H9 (cell line): ENCODE measurements at regions not wholly inside any gene's neighbourhood (a gene's known extent, or its start where the extent isn't known, plus 50 kb on each side); places are given as distances from the start of the nearest gene placed in this dataset.
A peak's percentile ranks its signal among the peaks of the same experiment; 100 is the strongest.
"Not testable (repeated sequence)": the region's sequence is repeated elsewhere in the genome, so short reads cannot be mapped to it uniquely, and the experiment has no call there.

Experiments
- DNase-seq: peaks from one replicate; pipeline ENCODE4 v3.0.0-alpha.2; 2017
- H2AFZ ChIP-seq: one replicate; pipeline ENCODE4 v1.6.1; 2013; ENCODE audit warnings: mild to moderate bottlenecking, low read length, control low read depth, moderate library complexity
- H2AK5ac ChIP-seq: 2 replicates; pipeline ENCODE4 v1.6.1; 2013; ENCODE audit warnings: low read length, control low read depth, mixed read lengths; ENCODE audit not compliant: insufficient read length
- H2BK120ac ChIP-seq: one replicate; pipeline ENCODE4 v1.6.1; 2013; ENCODE audit warnings: low read depth, mild to moderate bottlenecking, low read length, control low read depth, inconsistent platforms; ENCODE audit not compliant: poor library complexity, severe bottlenecking
- H2BK12ac ChIP-seq: 2 replicates; pipeline ENCODE4 v1.6.1; 2013; ENCODE audit warnings: low read length, control low read depth, mixed read lengths, low read depth; ENCODE audit not compliant: insufficient read length
- H2BK15ac ChIP-seq: 2 replicates; pipeline ENCODE4 v1.6.1; 2013; ENCODE audit warnings: low read depth, low read length, control low read depth
- H2BK20ac ChIP-seq: one replicate; pipeline ENCODE4 v1.6.1; 2013; ENCODE audit warnings: low read depth, mild to moderate bottlenecking, low read length, control low read depth, inconsistent platforms; ENCODE audit not compliant: poor library complexity, severe bottlenecking
- H2BK5ac ChIP-seq: 2 replicates; pipeline ENCODE4 v1.6.1; 2013; ENCODE audit warnings: low read length, control low read depth, mixed read lengths; ENCODE audit not compliant: insufficient read length
- H3K14ac ChIP-seq: 2 replicates; pipeline ENCODE4 v1.6.1; 2013; ENCODE audit warnings: low read length, control low read depth; ENCODE audit not compliant: insufficient read depth
- H3K18ac ChIP-seq: 2 replicates; pipeline ENCODE4 v1.6.1; 2013; ENCODE audit warnings: low read depth, mild to moderate bottlenecking, mixed read lengths, low read length, control low read depth; ENCODE audit not compliant: insufficient read length
- H3K23ac ChIP-seq: 2 replicates; pipeline ENCODE4 v1.6.1; 2013; ENCODE audit warnings: low read length, control low read depth, mixed read lengths, low read depth; ENCODE audit not compliant: insufficient read length
- H3K23me2 ChIP-seq: 2 replicates; pipeline ENCODE4 v1.6.1; 2013; ENCODE audit warnings: low read depth, mild to moderate bottlenecking, mixed read lengths, low read length, control low read depth; ENCODE audit not compliant: insufficient read length, poor library complexity, severe bottlenecking
- H3K27ac ChIP-seq: 2 replicates; pipeline ENCODE4 v1.5.1; 2013; ENCODE audit warnings: low read length, control low read depth, mixed read lengths, low read depth; ENCODE audit not compliant: insufficient read length
- H3K27me3 ChIP-seq: 2 replicates; pipeline ENCODE4 v1.6.1; 2013; ENCODE audit warnings: low read length, control low read depth, inconsistent platforms; ENCODE audit not compliant: insufficient read depth
- H3K4ac ChIP-seq: 2 replicates; pipeline ENCODE4 v1.6.1; 2013; ENCODE audit warnings: low read depth, mild to moderate bottlenecking, control low read depth, inconsistent platforms, low read length, moderate library complexity
- H3K4me1 ChIP-seq: 2 replicates; pipeline ENCODE4 v1.6.1; 2013; ENCODE audit warnings: low read length, control low read depth, inconsistent platforms; ENCODE audit not compliant: insufficient read depth
- H3K4me2 ChIP-seq: 2 replicates; pipeline ENCODE4 v1.6.1; 2013; ENCODE audit warnings: low read length, control low read depth, mixed read lengths; ENCODE audit not compliant: insufficient read length, insufficient read depth
- H3K56ac ChIP-seq: 2 replicates; pipeline ENCODE4 v1.6.1; 2013; ENCODE audit warnings: low read depth, mild to moderate bottlenecking, mixed read lengths, low read length, control low read depth; ENCODE audit not compliant: insufficient read length
- H3K79me1 ChIP-seq: 2 replicates; pipeline ENCODE4 v1.6.1; 2013; ENCODE audit warnings: low read depth, mild to moderate bottlenecking, moderate library complexity, low read length, control low read depth, inconsistent platforms; ENCODE audit not compliant: insufficient read depth, poor library complexity, severe bottlenecking
- H3K79me2 ChIP-seq: 2 replicates; pipeline ENCODE4 v1.6.1; 2013; ENCODE audit warnings: low read length, control low read depth, inconsistent platforms; ENCODE audit not compliant: insufficient read depth
- H3K9ac ChIP-seq: 2 replicates; pipeline ENCODE4 v1.6.1; 2013; ENCODE audit warnings: low read length, control low read depth, mixed read lengths; ENCODE audit not compliant: insufficient read length; ENCODE audit errors: extremely low read depth
- H3K9me3 ChIP-seq: one replicate; pipeline ENCODE4 v1.6.1; 2013; ENCODE audit warnings: low read depth, low read length, inconsistent platforms; ENCODE audit not compliant: control insufficient read depth
- H3T11ph ChIP-seq: one replicate; pipeline ENCODE4 v1.6.1; 2013; ENCODE audit warnings: mild to moderate bottlenecking, low read length, control low read depth, inconsistent platforms
- H4K20me1 ChIP-seq: one replicate; pipeline ENCODE4 v1.6.1; 2013; ENCODE audit not compliant: control insufficient read depth, insufficient read length, insufficient read depth
- H4K5ac ChIP-seq: 2 replicates; pipeline ENCODE4 v1.6.1; 2013; ENCODE audit warnings: low read depth, mild to moderate bottlenecking, mixed read lengths, low read length, control low read depth; ENCODE audit not compliant: insufficient read length
- H4K8ac ChIP-seq: replicated peaks from 2 replicates; pipeline ENCODE4 v1.6.1; 2013; ENCODE audit warnings: low read length, control low read depth, mixed read lengths, low read depth; ENCODE audit not compliant: insufficient read length
- H4K91ac ChIP-seq: 2 replicates; pipeline ENCODE4 v1.6.1; 2013; ENCODE audit warnings: low read depth, mild to moderate bottlenecking, moderate library complexity, mixed read lengths, low read length, control low read depth; ENCODE audit not compliant: insufficient read length
- H3K27ac Mint-ChIP-seq, 3 experiments: 2 replicates in 2 of 3; 3 replicates in 1 of 3; pipeline ENCODE4 v1.8.0; 2020 to 2021; ENCODE audit warnings: mixed read lengths in 3 of 3, mild to moderate bottlenecking in 1 of 3, moderate library complexity in 1 of 3
- H3K27me3 Mint-ChIP-seq: 2 replicates; pipeline ENCODE4 v1.8.0; 2021; ENCODE audit warnings: low read depth, mild to moderate bottlenecking, moderate library complexity, mixed read lengths
- H3K36me3 Mint-ChIP-seq, 3 experiments: 2 replicates in 2 of 3; 3 replicates in 1 of 3; pipeline ENCODE4 v1.8.0; 2020 to 2021; ENCODE audit warnings: low read depth in 3 of 3, mixed read lengths in 3 of 3; ENCODE audit not compliant: insufficient read depth in 1 of 3
- H3K4me1 Mint-ChIP-seq, 2 experiments: 2 replicates each; pipeline ENCODE4 v1.8.0; 2020; ENCODE audit warnings: mixed read lengths in 2 of 2
- H3K4me3 Mint-ChIP-seq, 2 experiments: 2 replicates in 1 of 2; 3 replicates in 1 of 2; pipeline ENCODE4 v1.8.0; 2020 to 2021; ENCODE audit warnings: mild to moderate bottlenecking in 2 of 2, mixed read lengths in 2 of 2, moderate library complexity in 1 of 2
- H3K9me3 Mint-ChIP-seq, 2 experiments: 2 replicates in 1 of 2; 3 replicates in 1 of 2; pipeline ENCODE4 v1.8.0; 2020; ENCODE audit warnings: mild to moderate bottlenecking in 2 of 2, mixed read lengths in 2 of 2, moderate library complexity in 1 of 2
- CTCF ChIP-seq: fragments of 200-600 bp; sonication (generic); conservative IDR thresholded peaks from 3 replicates; pipeline ENCODE4 v1.8.0; 2021; ENCODE audit warnings: antibody characterized with exemption, mild to moderate bottlenecking
- WGBS: extraction: QIAGEN DNeasy Blood & Tissue Kit; methylation state at CpG from one replicate; pipeline ENCODE4 v1.1.7; 2013; ENCODE audit warnings: missing lambda C conversion rate, low lambda C conversion rate, mixed read lengths; ENCODE audit not compliant: insufficient read length; ENCODE audit errors: extremely low coverage; 5-methylcytosine and 5-hydroxymethylcytosine counted together

- no peak overlapping the region for H3K23ac ChIP-seq
- no peak for DNase-seq
- no peaks in the 10 kb centered on the region for H3K23me2 ChIP-seq
- no peaks in the 10 kb centered on the region for H3K79me2 ChIP-seq
- H3K4me1 ChIP-seq, result peaks cover 3% of the 10 kb centered on the region; the same call in 1 of the 2 replicates
- H3K27ac ChIP-seq, result no peak overlapping the region
- no peak overlapping the region for H4K8ac ChIP-seq
- no peak overlapping the region for H3K4ac ChIP-seq
- no peak overlapping the region for H3K4me2 ChIP-seq
- H2AK5ac ChIP-seq, result no peak overlapping the region
- Mint-ChIP-seq H3K27me3 (peaks cover 4% of the 10 kb centered on the region; the same call in 1 of the 2 replicates), H3K4me3 (no peak overlapping the region), H3K9me3 (peaks cover 3 to 5% of the 10 kb centered on the region in 2 experiments; a peak in 4 of 5 replicates), H3K27ac (peak overlapping the region in 2 of 3 experiments; percentile 31 to 40; a peak in 2 of 7 replicates), H3K36me3 (peaks cover 0 to 7% (median 2%) of the 10 kb centered on the region in 3 experiments; a peak in 3 of 7 replicates), H3K4me1 (peaks cover 34 to 40% of the 10 kb centered on the region in 2 experiments)
- H2BK20ac ChIP-seq, result no peak overlapping the region
- no peak overlapping the region for H2BK12ac ChIP-seq
- H4K91ac ChIP-seq, result no peak overlapping the region
- no peak overlapping the region for H2AFZ ChIP-seq
- H2BK5ac ChIP-seq, result no peak overlapping the region
- no peak overlapping the region for H3K18ac ChIP-seq
- no peaks in the 10 kb centered on the region for H3K27me3 ChIP-seq
- no peak for TF ChIP-seq CTCF
- H4K5ac ChIP-seq, result no peak overlapping the region
- H3T11ph ChIP-seq, result no peak overlapping the region
- H3K79me1 ChIP-seq, result no peaks in the 10 kb centered on the region
- H4K20me1 ChIP-seq, result no peaks in the 10 kb centered on the region
- no CpG with 5 or more reads among the region's 2 CpGs for WGBS
- no peak overlapping the region for H2BK15ac ChIP-seq
- H3K9me3 ChIP-seq, result no peaks in the 10 kb centered on the region
- H3K9ac ChIP-seq, result no peak overlapping the region
- H3K56ac ChIP-seq, result no peak overlapping the region
- H3K14ac ChIP-seq, result no peak overlapping the region
- no peak overlapping the region for H2BK120ac ChIP-seq
These were observed 345.0 kb downstream of the TUSC7 start for GRCh38 chr3:117054556-117054955.

- not testable (repeated sequence) for H4K20me1 ChIP-seq, H3K27ac ChIP-seq, DNase-seq, H2AFZ ChIP-seq, H3K23me2 ChIP-seq, H3K4me3 Mint-ChIP-seq, H3K14ac ChIP-seq, H4K91ac ChIP-seq, H4K5ac ChIP-seq, H3K79me2 ChIP-seq, H3K18ac ChIP-seq, H3K36me3 Mint-ChIP-seq, H3K23ac ChIP-seq, H2BK20ac ChIP-seq, H3K9ac ChIP-seq, H2BK15ac ChIP-seq, H3K4me1 ChIP-seq, H2AK5ac ChIP-seq, H3K9me3 Mint-ChIP-seq, H3T11ph ChIP-seq, H3K27me3 ChIP-seq, H3K4ac ChIP-seq, H2BK12ac ChIP-seq, H3K79me1 ChIP-seq, H4K8ac ChIP-seq, H2BK5ac ChIP-seq, H2BK120ac ChIP-seq, H3K9me3 ChIP-seq, H3K27me3 Mint-ChIP-seq, H3K56ac ChIP-seq, H3K4me2 ChIP-seq
- no CpG with 5 or more reads among the region's 5 CpGs for WGBS
- peaks cover 50 to 55% of the 10 kb centered on the region in 2 experiments for H3K4me1 Mint-ChIP-seq
- H3K27ac Mint-ChIP-seq, result peak overlapping the region in 1 of 3 experiments; percentile 72; a peak in 2 of 7 replicates
These were observed 347.4 kb downstream of the TUSC7 start for GRCh38 chr3:117056946-117057345.
